GM12873 (cell line): ENCODE measurements at regions not wholly inside any gene's neighbourhood (a gene's known extent, or its start where the extent isn't known, plus 50 kb on each side); places are given as distances from the start of the nearest gene placed in this dataset.

ENCODE experiments used
- CTCF ChIP-seq: IDR thresholded peaks from 2 replicates; pipeline ENCODE4 v1.5.1; 2012; ENCODE audit warnings: low read depth, mild to moderate bottlenecking, moderate library complexity, low read length, control low read depth; ENCODE audit not compliant: insufficient read depth; ENCODE audit errors: missing control alignments

- TF ChIP-seq CTCF: no peak
Observed at GRCh38 chr22:23446796-23447350, 133.2 kb downstream of the IGLL1 start.

- TF ChIP-seq CTCF: no peak
Observed at GRCh38 chr22:23438216-23438615, 141.9 kb downstream of the IGLL1 start.

GRCh38 chr22:23437779-23438178 is 142.3 kb downstream of the IGLL1 start:
- no peak for TF ChIP-seq CTCF

- peak; percentile 48 for TF ChIP-seq CTCF
Observed at GRCh38 chr22:23433127-23434005, 146.7 kb downstream of the IGLL1 start.

- no peak for TF ChIP-seq CTCF
Observed at GRCh38 chr22:23431337-23432072, 148.6 kb downstream of the IGLL1 start.

GRCh38 chr22:23424031-23424430 is 156.1 kb downstream of the IGLL1 start:
- TF ChIP-seq CTCF: no peak

GRCh38 chr22:23419931-23420330 is 160.2 kb downstream of the IGLL1 start:
- TF ChIP-seq CTCF: no peak
